ENCODE measurements at regions not wholly inside any gene's neighbourhood (a gene's known extent, or its start where the extent isn't known, plus 50 kb on each side); places are given as distances from the start of the nearest gene placed in this dataset.
A peak's percentile ranks its signal among the peaks of the same experiment; 100 is the strongest.
"Not testable (repeated sequence)": the region's sequence is repeated elsewhere in the genome, so short reads cannot be mapped to it uniquely, and the experiment has no call there.

DNA sequence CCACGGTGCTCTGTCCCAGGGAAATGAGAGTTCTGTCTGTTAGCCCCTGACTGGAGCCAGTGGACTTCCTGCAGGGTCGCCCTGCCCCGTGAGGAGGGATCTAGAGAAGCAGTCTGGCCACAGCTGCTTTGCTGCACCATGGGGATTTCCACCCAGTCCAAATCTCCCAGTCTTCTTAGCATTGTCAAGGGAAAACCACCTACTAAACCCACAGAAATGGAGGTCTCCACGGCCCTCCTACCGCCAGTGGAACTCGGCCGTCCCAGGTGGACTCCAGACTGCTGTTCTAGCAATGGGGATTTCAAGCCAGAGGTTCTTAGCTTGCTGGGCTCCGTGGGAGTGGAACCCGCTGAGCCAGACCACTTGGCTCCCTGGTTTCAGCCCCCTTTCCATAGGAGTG lies 133.3 kb upstream of the PCDH7 start:
- H3K4me3 ChIP-seq (ENCODE audit: insufficient read length, low read depth), result no peak overlapping the region
- no peak overlapping the region for H3K9ac ChIP-seq (ENCODE audit: insufficient read length, low read depth)

DNA sequence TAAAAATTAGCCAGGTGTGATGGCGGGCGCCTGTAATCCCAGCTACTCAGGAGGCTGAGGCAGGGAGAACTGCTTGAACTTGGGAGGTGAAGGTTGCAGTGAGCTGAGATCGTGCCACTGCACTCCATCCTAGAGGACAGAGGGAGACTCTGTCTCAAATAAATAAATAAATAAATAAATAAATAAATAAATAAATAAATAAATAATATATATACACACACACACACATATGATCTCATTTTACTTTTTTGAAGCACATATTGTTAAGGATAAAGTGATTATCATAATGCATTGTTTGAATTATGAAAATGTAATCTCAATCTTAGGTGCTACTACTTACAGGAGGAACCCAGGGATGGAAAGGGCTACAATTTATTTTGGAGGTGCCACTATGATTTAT lies 130.5 kb upstream of the PCDH7 start:
- H3K4me3 ChIP-seq (ENCODE audit: insufficient read length, low read depth); H3K9ac ChIP-seq (ENCODE audit: insufficient read length, low read depth); H3K36me3 ChIP-seq (ENCODE audit: insufficient read depth, insufficient read length, low read length); H3K27me3 ChIP-seq (ENCODE audit: insufficient read depth, insufficient read length); H3K4me1 ChIP-seq (ENCODE audit: insufficient read depth, insufficient read length); DNase-seq (ENCODE audit: low read depth, low spot score); H3K9me3 ChIP-seq (ENCODE audit: insufficient read depth, low read length): not testable (repeated sequence)

More for the DNA sequence above, 133.3 kb upstream of the PCDH7 start:
- DNase-seq (ENCODE audit: low read depth, low spot score), result no peak
- Histone ChIP-seq H3K27me3 (ENCODE audit: insufficient read depth, insufficient read length) (no peaks in the 10 kb centered on the region), H3K4me1 (ENCODE audit: insufficient read depth, insufficient read length) (no peaks in the 10 kb centered on the region), H3K9me3 (ENCODE audit: insufficient read depth, low read length) (no peaks in the 10 kb centered on the region), H3K36me3 (ENCODE audit: insufficient read depth, insufficient read length, low read length) (no peaks in the 10 kb centered on the region)
- TF ChIP-seq SUZ12 (IDR thresholded peaks at IDR 0.05; ENCODE audit: extremely low read depth, insufficient read depth, insufficient read length) (no peak), YY1 (IDR thresholded peaks at IDR 0.05; ENCODE audit: insufficient read depth, insufficient read length) (no peak), ZNF274 (IDR thresholded peaks at IDR 0.05; ENCODE audit: low read depth, low read length) (no peak)

DNA sequence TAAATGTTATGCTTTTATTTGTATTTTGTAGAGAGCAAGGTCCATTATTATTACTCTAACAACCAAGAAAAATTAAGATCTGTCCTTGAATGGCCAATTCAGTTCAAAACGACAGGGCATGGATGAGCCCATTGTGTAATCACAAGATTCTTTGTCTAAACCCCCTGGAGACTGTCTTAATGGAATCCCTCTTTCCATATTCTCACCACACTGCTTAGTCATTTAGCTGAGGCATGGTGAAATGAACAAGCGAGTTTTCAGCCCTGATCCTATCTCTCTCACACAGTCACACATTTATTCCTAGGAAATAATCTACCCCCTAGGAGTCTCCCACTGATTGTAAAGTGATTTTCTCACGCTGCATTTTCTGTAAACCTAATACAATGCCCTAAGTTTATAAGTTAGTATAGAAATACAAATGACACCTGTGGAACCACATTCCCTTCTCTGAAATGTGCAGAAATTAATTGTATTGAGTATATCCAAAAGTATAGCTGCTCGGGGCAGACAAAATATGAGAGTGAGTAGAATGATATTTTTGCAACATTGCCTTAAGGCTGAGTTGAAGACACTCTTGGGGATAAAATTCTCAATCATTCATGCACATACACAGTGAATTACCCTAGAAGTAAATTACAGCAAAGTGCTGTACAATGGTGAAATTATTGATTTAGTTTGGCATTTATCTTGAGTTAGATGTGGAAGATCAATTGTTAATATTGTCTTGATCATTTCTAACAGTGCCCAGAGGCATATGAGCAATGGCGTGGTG lies 119.7 kb upstream of the PCDH7 start:
- H3K27me3 ChIP-seq (ENCODE audit: insufficient read depth, insufficient read length), result no peaks in the 10 kb centered on the region
- no peak overlapping the region for H3K9ac ChIP-seq (ENCODE audit: insufficient read length, low read depth)
- DNase-seq (ENCODE audit: low read depth, low spot score), result peak; percentile 36
- no peaks in the 10 kb centered on the region; the same call in 1 of the 2 replicates for H3K9me3 ChIP-seq (ENCODE audit: insufficient read depth, low read length)
- H3K4me1 ChIP-seq (ENCODE audit: insufficient read depth, insufficient read length), result no peaks in the 10 kb centered on the region
- TF ChIP-seq SUZ12 (IDR thresholded peaks at IDR 0.05; ENCODE audit: extremely low read depth, insufficient read depth, insufficient read length) (no peak), ZNF274 (IDR thresholded peaks at IDR 0.05; ENCODE audit: low read depth, low read length) (no peak), YY1 (IDR thresholded peaks at IDR 0.05; ENCODE audit: insufficient read depth, insufficient read length) (no peak)
- no peak overlapping the region for H3K4me3 ChIP-seq (ENCODE audit: insufficient read length, low read depth)
- no peaks in the 10 kb centered on the region for H3K36me3 ChIP-seq (ENCODE audit: insufficient read depth, insufficient read length, low read length)

DNA sequence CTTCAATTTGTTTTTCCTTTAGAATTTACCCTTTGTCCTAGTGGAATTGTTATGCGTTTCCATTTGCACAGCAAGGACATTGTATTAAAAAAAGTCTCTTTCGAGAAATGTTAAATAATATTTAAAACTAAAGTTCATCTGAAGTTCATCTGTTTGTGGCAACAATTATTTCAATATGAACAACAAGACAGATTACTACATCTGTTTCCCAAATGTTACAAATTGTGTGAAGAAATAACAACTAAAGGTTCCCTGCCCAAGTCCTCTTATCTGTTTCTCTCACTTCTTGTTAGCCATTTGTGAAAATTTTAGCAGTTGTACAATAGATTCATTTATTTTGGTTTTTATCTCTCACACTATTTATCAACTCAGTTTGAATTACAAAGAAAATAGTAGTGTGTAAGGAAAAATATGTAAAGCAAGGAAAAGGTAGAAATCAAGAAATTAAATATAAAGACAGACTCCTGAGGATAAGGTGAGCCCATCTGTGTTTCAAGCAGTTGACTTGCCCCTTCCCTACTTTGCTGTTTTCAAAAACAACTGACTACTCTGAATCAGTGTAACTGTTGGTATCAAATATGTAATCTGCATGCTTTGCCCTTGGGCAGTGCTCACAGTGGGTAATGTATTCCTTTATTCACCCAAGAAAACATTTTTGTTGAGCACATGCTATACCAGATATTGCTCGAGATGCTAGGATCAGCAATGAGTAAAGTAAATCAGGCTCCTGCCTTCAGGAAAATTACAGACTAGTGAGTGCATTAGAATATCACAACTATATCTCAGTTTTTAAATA lies 118.9 kb upstream of the PCDH7 start:
- Histone ChIP-seq H3K36me3 (ENCODE audit: insufficient read depth, insufficient read length, low read length) (no peaks in the 10 kb centered on the region), H3K27me3 (ENCODE audit: insufficient read depth, insufficient read length) (no peaks in the 10 kb centered on the region), H3K4me3 (ENCODE audit: insufficient read length, low read depth) (no peak overlapping the region), H3K9ac (ENCODE audit: insufficient read length, low read depth) (no peak overlapping the region), H3K4me1 (ENCODE audit: insufficient read depth, insufficient read length) (no peaks in the 10 kb centered on the region), H3K9me3 (ENCODE audit: insufficient read depth, low read length) (no peaks in the 10 kb centered on the region; the same call in 1 of the 2 replicates)
- no peak for DNase-seq (ENCODE audit: low read depth, low spot score)
- TF ChIP-seq ZNF274 (IDR thresholded peaks at IDR 0.05; ENCODE audit: low read depth, low read length) (no peak), SUZ12 (IDR thresholded peaks at IDR 0.05; ENCODE audit: extremely low read depth, insufficient read depth, insufficient read length) (no peak), YY1 (IDR thresholded peaks at IDR 0.05; ENCODE audit: insufficient read depth, insufficient read length) (no peak)

DNA sequence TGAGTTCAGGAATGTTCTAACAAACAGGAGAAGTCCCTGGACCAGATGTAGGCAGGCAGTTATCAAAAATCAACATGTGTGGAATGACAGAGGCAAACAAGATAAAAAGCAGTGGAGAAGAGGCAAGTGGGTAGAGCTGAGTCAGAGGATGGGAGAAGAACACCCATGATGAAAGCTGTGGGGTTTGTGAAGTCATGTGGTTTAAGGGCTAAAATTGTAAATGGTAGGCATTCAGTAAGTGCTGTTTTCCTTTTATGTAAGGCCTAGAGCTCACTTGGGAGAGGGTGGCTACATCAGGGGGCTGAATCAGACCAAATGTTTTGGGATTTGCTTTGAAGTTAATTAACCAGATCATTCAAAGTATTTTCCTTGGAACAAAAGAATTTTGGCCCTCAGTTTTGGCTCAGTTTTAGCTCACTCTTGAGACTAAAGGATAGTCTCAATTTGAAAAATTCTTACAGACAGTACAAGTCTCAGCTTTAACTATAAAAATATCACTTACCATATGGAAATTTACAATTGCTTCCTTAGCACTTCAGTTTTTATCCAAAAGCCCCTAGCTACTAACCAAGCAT lies 114.5 kb upstream of the PCDH7 start:
- TF ChIP-seq SUZ12 (IDR thresholded peaks at IDR 0.05; ENCODE audit: extremely low read depth, insufficient read depth, insufficient read length) (no peak), ZNF274 (IDR thresholded peaks at IDR 0.05; ENCODE audit: low read depth, low read length) (no peak), YY1 (IDR thresholded peaks at IDR 0.05; ENCODE audit: insufficient read depth, insufficient read length) (no peak)
- H3K36me3 ChIP-seq (ENCODE audit: insufficient read depth, insufficient read length, low read length), result no peaks in the 10 kb centered on the region

DNA sequence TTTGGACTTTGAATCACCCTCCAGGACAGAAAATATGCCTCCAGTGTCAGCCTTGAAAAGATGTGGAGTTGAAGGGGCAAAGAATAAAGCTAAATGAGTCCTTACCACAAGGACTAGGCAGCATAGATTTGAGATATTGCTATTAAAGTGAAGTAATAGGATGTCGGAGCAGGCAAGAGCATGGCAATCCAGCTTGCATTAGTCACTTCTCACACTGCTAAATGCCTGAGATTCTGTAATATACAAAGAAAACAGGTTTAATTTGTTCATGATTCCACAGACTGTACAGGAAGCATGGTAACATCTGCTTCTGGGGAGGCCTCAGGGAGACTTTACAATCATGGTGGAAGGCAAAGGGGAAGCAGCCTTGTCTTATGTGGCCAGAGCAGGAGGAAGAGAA lies 109.8 kb upstream of the PCDH7 start:
- no peaks in the 10 kb centered on the region for H3K9me3 ChIP-seq (ENCODE audit: insufficient read depth, low read length)
- no peak overlapping the region for H3K9ac ChIP-seq (ENCODE audit: insufficient read length, low read depth)
- DNase-seq (ENCODE audit: low read depth, low spot score), result no peak
- no peak for TF ChIP-seq YY1 (IDR thresholded peaks at IDR 0.05; ENCODE audit: insufficient read depth, insufficient read length)
- TF ChIP-seq SUZ12 (IDR thresholded peaks at IDR 0.05; ENCODE audit: extremely low read depth, insufficient read depth, insufficient read length), result no peak
- TF ChIP-seq ZNF274 (IDR thresholded peaks at IDR 0.05; ENCODE audit: low read depth, low read length), result no peak
- no peaks in the 10 kb centered on the region for H3K4me1 ChIP-seq (ENCODE audit: insufficient read depth, insufficient read length)
- H3K4me3 ChIP-seq (ENCODE audit: insufficient read length, low read depth), result no peak overlapping the region
- H3K27me3 ChIP-seq (ENCODE audit: insufficient read depth, insufficient read length), result no peaks in the 10 kb centered on the region
- H3K36me3 ChIP-seq (ENCODE audit: insufficient read depth, insufficient read length, low read length), result no peaks in the 10 kb centered on the region

More for the DNA sequence above, 114.5 kb upstream of the PCDH7 start:
- Histone ChIP-seq H3K9me3 (ENCODE audit: insufficient read depth, low read length) (no peaks in the 10 kb centered on the region; the same call in 1 of the 2 replicates), H3K4me3 (ENCODE audit: insufficient read length, low read depth) (no peak overlapping the region), H3K4me1 (ENCODE audit: insufficient read depth, insufficient read length) (no peaks in the 10 kb centered on the region), H3K9ac (ENCODE audit: insufficient read length, low read depth) (no peak overlapping the region), H3K27me3 (ENCODE audit: insufficient read depth, insufficient read length) (no peaks in the 10 kb centered on the region)
- no peak for DNase-seq (ENCODE audit: low read depth, low spot score)

DNA sequence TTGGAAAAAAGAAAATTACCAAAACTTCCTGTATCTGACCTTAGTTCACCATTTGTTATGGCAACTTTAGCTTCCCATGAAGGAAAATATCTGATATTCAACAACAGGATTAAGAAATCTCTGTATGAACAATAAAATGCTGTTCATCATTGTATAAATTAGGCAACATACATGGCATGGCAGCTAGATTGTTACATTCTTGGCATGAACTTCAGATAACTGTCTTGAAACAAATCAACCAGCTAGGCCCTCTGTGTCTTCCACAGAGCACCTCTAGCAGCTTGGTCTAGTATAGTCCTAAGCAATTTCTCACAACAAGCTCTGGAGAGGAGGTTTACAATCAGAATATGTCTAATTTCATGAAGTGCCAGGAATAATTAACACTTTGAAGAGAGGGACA lies 105.4 kb upstream of the PCDH7 start:
- Histone ChIP-seq H3K36me3 (ENCODE audit: insufficient read depth, insufficient read length, low read length) (no peaks in the 10 kb centered on the region), H3K4me3 (ENCODE audit: insufficient read length, low read depth) (no peak overlapping the region), H3K9ac (ENCODE audit: insufficient read length, low read depth) (no peak overlapping the region), H3K4me1 (ENCODE audit: insufficient read depth, insufficient read length) (no peaks in the 10 kb centered on the region), H3K27me3 (ENCODE audit: insufficient read depth, insufficient read length) (no peaks in the 10 kb centered on the region), H3K9me3 (ENCODE audit: insufficient read depth, low read length) (no peaks in the 10 kb centered on the region)
- no peak for TF ChIP-seq SUZ12 (IDR thresholded peaks at IDR 0.05; ENCODE audit: extremely low read depth, insufficient read depth, insufficient read length)
- no peak for TF ChIP-seq ZNF274 (IDR thresholded peaks at IDR 0.05; ENCODE audit: low read depth, low read length)
- TF ChIP-seq YY1 (IDR thresholded peaks at IDR 0.05; ENCODE audit: insufficient read depth, insufficient read length), result no peak
- DNase-seq (ENCODE audit: low read depth, low spot score), result no peak
